Activated CD4-positive, alpha-beta T cell treated with anti-CD3 and anti-CD28 coated beads for 4 hours (primary cell): ENCODE measurements at regions not wholly inside any gene's neighbourhood (a gene's known extent, or its start where the extent isn't known, plus 50 kb on each side); places are given as distances from the start of the nearest gene placed in this dataset.

ENCODE experiments used
- DNase-seq, 2 donors: peaks; one replicate each; pipeline ENCODE4 v3.0.0-alpha.2; 2020

- DNase-seq = no peak
Observed at GRCh38 chr9:84187090-84187489, 153.5 kb downstream of the SLC28A3 start.

GRCh38 chr9:84189904-84190303 lies 150.7 kb downstream of the SLC28A3 start:
- DNase-seq = no peak

GRCh38 chr9:84190411-84190810 lies 150.1 kb downstream of the SLC28A3 start:
- DNase-seq = no peak

GRCh38 chr9:84206801-84207370 lies 133.7 kb downstream of the SLC28A3 start:
- DNase-seq = no peak

GRCh38 chr9:84207491-84207951 lies 133.0 kb downstream of the SLC28A3 start:
- no peak for DNase-seq

GRCh38 chr9:84212246-84212645 lies 128.3 kb downstream of the SLC28A3 start:
- DNase-seq = no peak

- DNase-seq = no peak
Observed at GRCh38 chr9:84212982-84213381, 127.6 kb downstream of the SLC28A3 start.

GRCh38 chr9:84216151-84216550 lies 124.4 kb downstream of the SLC28A3 start:
- no peak for DNase-seq

GRCh38 chr9:84218322-84218721 lies 122.2 kb downstream of the SLC28A3 start:
- no peak for DNase-seq

GRCh38 chr9:84224246-84224645 lies 116.3 kb downstream of the SLC28A3 start:
- DNase-seq = no peak
